ENCODE measurements at regions not wholly inside any gene's neighbourhood (a gene's known extent, or its start where the extent isn't known, plus 50 kb on each side); places are given as distances from the start of the nearest gene placed in this dataset.

GRCh38 chr5:18202164-18202563, 567.9 kb downstream of the TAF11L14 start:
- FAIRE-seq = no peak
- Histone ChIP-seq H3K27ac (no peak overlapping the region), H3K36me3 (no peaks in the 10 kb centered on the region), H3K9me3 (no peaks in the 10 kb centered on the region), H3K4me1 (no peaks in the 10 kb centered on the region), H3K27me3 (no peaks in the 10 kb centered on the region), H3K4me3 (no peak overlapping the region)
- TF ChIP-seq CTCF (IDR thresholded peaks at IDR 0.05) = no peak
- WGBS, 2 donors = 54 to 65% methylated on average over 2 of the region's 2 CpGs
- no peak for ATAC-seq
- DNase-seq = no peak
- intact Hi-C loops (cut with DNase I) = no loop called here

GRCh38 chr5:18203296-18203695, 569.0 kb downstream of the TAF11L14 start:
- Histone ChIP-seq H3K9me3 (no peaks in the 10 kb centered on the region), H3K27ac (no peak overlapping the region), H3K4me1 (no peaks in the 10 kb centered on the region), H3K27me3 (no peaks in the 10 kb centered on the region), H3K4me3 (no peak overlapping the region), H3K36me3 (no peaks in the 10 kb centered on the region)
- DNase-seq = no peak
- no peak for ATAC-seq
- TF ChIP-seq CTCF (IDR thresholded peaks at IDR 0.05) = no peak
- intact Hi-C loops (cut with DNase I) = no loop called here
- WGBS, 2 donors = 29 to 32% methylated on average over 1 of the region's 1 CpG
- FAIRE-seq = no peak

- TF ChIP-seq CTCF (IDR thresholded peaks at IDR 0.05) = no peak
- Histone ChIP-seq H3K9me3 (no peaks in the 10 kb centered on the region), H3K36me3 (no peaks in the 10 kb centered on the region), H3K27me3 (no peaks in the 10 kb centered on the region), H3K4me1 (no peaks in the 10 kb centered on the region), H3K27ac (no peak overlapping the region), H3K4me3 (no peak overlapping the region)
- 54 to 67% methylated on average over 4 of the region's 4 CpGs for WGBS, 2 donors
- DNase-seq = no peak
- intact Hi-C loops (cut with DNase I) = no loop called here
- no peak for ATAC-seq
- FAIRE-seq = no peak
Measured at GRCh38 chr5:18213666-18214065, 579.4 kb downstream of the TAF11L14 start.

GRCh38 chr5:18216016-18216415, 581.8 kb downstream of the TAF11L14 start:
- ATAC-seq = no peak
- no peak for TF ChIP-seq CTCF (IDR thresholded peaks at IDR 0.05)

DNA sequence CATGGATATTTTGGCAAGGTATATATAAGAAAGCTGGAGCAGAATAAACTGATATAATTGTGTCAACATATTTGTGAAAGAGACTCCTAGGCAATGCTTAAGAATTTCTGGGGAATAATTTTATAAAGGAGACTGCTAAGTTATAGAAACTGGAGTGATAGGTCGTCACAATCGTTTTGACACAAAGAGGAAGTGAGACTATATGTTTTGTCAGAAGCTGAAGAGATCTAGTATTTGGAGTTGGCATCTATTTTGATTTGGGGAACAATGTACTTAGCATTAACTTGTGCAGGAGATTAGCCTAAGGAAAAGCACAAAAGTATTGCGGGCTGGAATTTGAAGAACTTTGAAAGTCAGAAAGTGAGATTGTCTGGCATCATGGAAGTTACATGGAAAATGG, 582.5 kb downstream of the TAF11L14 start:
- WGBS, 2 donors = 52 to 72% methylated on average over 3 of the region's 3 CpGs
- no peak for FAIRE-seq

More at GRCh38 chr5:18216016-18216415, 581.8 kb downstream of the TAF11L14 start:
- DNase-seq (no peak), FAIRE-seq (no peak)
- Histone ChIP-seq H3K4me1 (no peaks in the 10 kb centered on the region), H3K27ac (no peak overlapping the region), H3K9me3 (no peaks in the 10 kb centered on the region), H3K27me3 (no peaks in the 10 kb centered on the region), H3K36me3 (no peaks in the 10 kb centered on the region), H3K4me3 (no peak overlapping the region)
- 31 to 41% methylated on average over 1 of the region's 1 CpG for WGBS, 2 donors
- intact Hi-C loops (cut with DNase I) = no loop called here

More for the DNA sequence above, 582.5 kb downstream of the TAF11L14 start:
- no peaks in the 10 kb centered on the region for H3K36me3 ChIP-seq
- no peak for TF ChIP-seq CTCF (IDR thresholded peaks at IDR 0.05)
- ATAC-seq (no peak), DNase-seq (no peak)
- no peak overlapping the region for H3K4me3 ChIP-seq
- no peaks in the 10 kb centered on the region for H3K27me3 ChIP-seq
- no peaks in the 10 kb centered on the region for H3K4me1 ChIP-seq
- no peaks in the 10 kb centered on the region for H3K9me3 ChIP-seq
- intact Hi-C loops (cut with DNase I) = no loop called here
- H3K27ac ChIP-seq = no peak overlapping the region
